IMR-90 (cell line): ENCODE measurements at regions not wholly inside any gene's neighbourhood (a gene's known extent, or its start where the extent isn't known, plus 50 kb on each side); places are given as distances from the start of the nearest gene placed in this dataset.
A peak's percentile ranks its signal among the peaks of the same experiment; 100 is the strongest.

Experiments
- ATAC-seq: fragments of 200-7000 bp; cut with Tn5 transposase; 2 replicates; pipeline ENCODE4 v1.9.1; 2020; ENCODE audit warnings: low read depth, mild to moderate bottlenecking, moderate library complexity
- BruUV-seq: library from RNA; stranded (reverse); fragments of 400-500 nt; replicated peaks from 2 replicates; lab custom pipeline; 2021; lab: Mats Ljungman, UMichigan
- CTCF ChIA-PET: fragments of 300-600 bp; formaldehyde crosslinking; extraction: SDS; loops from one replicate; lab custom pipeline; 2021; ENCODE audit warnings: antibody characterized with exemption; lab: Yijun Ruan, JAX
- POLR2A ChIA-PET: fragments of 300-600 bp; sonication (Branson Sonifier 250); formaldehyde crosslinking; loops from one replicate; lab custom pipeline; 2022; ENCODE audit warnings: antibody characterized with exemption; ENCODE audit not compliant: unreplicated experiment; lab: Charles Lee
- DNase-seq: peaks from one replicate; pipeline ENCODE4 v3.0.0; 2013
- H2AFZ ChIP-seq: replicated peaks from 2 replicates; pipeline ENCODE3; 2013; ENCODE audit warnings: low read length, mild to moderate bottlenecking; ENCODE audit not compliant: poor library complexity
- H2AK5ac ChIP-seq: 2 replicates; pipeline ENCODE4 v1.6.1; 2013; ENCODE audit warnings: low read depth, low read length, inconsistent platforms
- H2AK9ac ChIP-seq: replicated peaks from 2 replicates; pipeline ENCODE3; 2013; ENCODE audit warnings: mild to moderate bottlenecking, low read depth, low read length, moderate library complexity; ENCODE audit not compliant: poor library complexity
- H2BK120ac ChIP-seq: 2 replicates; pipeline ENCODE4 v1.6.1; 2013; ENCODE audit warnings: low read depth, low read length, inconsistent platforms
- H2BK15ac ChIP-seq: 3 replicates; pipeline ENCODE4 v1.6.1; 2013; ENCODE audit warnings: low read depth, low read length, inconsistent platforms
- H2BK20ac ChIP-seq: 2 replicates; pipeline ENCODE4 v1.6.1; 2013; ENCODE audit warnings: low read depth, mild to moderate bottlenecking, inconsistent platforms, low read length, moderate library complexity
- H2BK5ac ChIP-seq: 2 replicates; pipeline ENCODE4 v1.6.1; 2013; ENCODE audit warnings: mild to moderate bottlenecking, low read depth, low read length, inconsistent platforms; ENCODE audit not compliant: poor library complexity, severe bottlenecking
- H3K14ac ChIP-seq: replicated peaks from 2 replicates; pipeline ENCODE4 v1.6.1; 2013; ENCODE audit warnings: low read depth, low read length, inconsistent platforms
- H3K18ac ChIP-seq: 2 replicates; pipeline ENCODE4 v1.6.1; 2013; ENCODE audit warnings: low read depth, low read length, control low read depth
- H3K23ac ChIP-seq: 2 replicates; pipeline ENCODE4 v1.6.1; 2013; ENCODE audit warnings: low read depth, low read length, inconsistent platforms
- H3K27ac ChIP-seq: 2 replicates; pipeline ENCODE4 v1.5.1; 2013; ENCODE audit warnings: mild to moderate bottlenecking, control low read depth, low read length; ENCODE audit not compliant: insufficient read depth
- H3K27me3 ChIP-seq: 2 replicates; pipeline ENCODE4 v1.6.1; 2013; ENCODE audit warnings: low read length; ENCODE audit not compliant: control insufficient read depth, insufficient read depth
- H3K36me3 ChIP-seq: 2 replicates; pipeline ENCODE4 v1.6.1; 2013; ENCODE audit warnings: low read length, mixed read lengths; ENCODE audit not compliant: control insufficient read depth, insufficient read depth
- H3K4ac ChIP-seq: 2 replicates; pipeline ENCODE4 v1.6.1; 2013; ENCODE audit warnings: low read depth, low read length, inconsistent platforms
- H3K4me1 ChIP-seq: 2 replicates; pipeline ENCODE4 v1.6.1; 2013; ENCODE audit warnings: low read length, mixed read lengths; ENCODE audit not compliant: control insufficient read depth, insufficient read depth
- H3K4me2 ChIP-seq: 2 replicates; pipeline ENCODE4 v1.6.1; 2013; ENCODE audit warnings: low read depth, mild to moderate bottlenecking, control low read depth, low read length, moderate library complexity
- H3K4me3 ChIP-seq: 2 replicates; pipeline ENCODE4 v1.5.1; 2013; ENCODE audit warnings: low read depth, mild to moderate bottlenecking, control low read depth, low read length, moderate library complexity; ENCODE audit not compliant: insufficient read depth
- H3K56ac ChIP-seq: 2 replicates; pipeline ENCODE4 v1.6.1; 2013; ENCODE audit warnings: low read length, inconsistent platforms; ENCODE audit not compliant: insufficient read depth; ENCODE audit errors: extremely low read depth
- H3K79me1 ChIP-seq, 2 experiments: 2 replicates each; pipeline ENCODE4 v1.6.1; 2013; ENCODE audit warnings: low read length in 2 of 2, inconsistent platforms in 1 of 2, low read depth in 1 of 2
- H3K9ac ChIP-seq: 2 replicates; pipeline ENCODE4 v1.6.1; 2013; ENCODE audit warnings: low read depth, low read length, control low read depth
- H3K9me1 ChIP-seq: 2 replicates; pipeline ENCODE4 v1.6.1; 2013; ENCODE audit warnings: low read length, inconsistent platforms; ENCODE audit not compliant: insufficient read depth
- H3K9me3 ChIP-seq: 2 replicates; pipeline ENCODE4 v1.6.1; 2013; ENCODE audit warnings: low read length; ENCODE audit not compliant: control insufficient read depth, insufficient read depth
- H4K20me1 ChIP-seq: 2 replicates; pipeline ENCODE4 v1.6.1; 2013; ENCODE audit warnings: low read length, inconsistent platforms; ENCODE audit not compliant: insufficient read depth
- H4K5ac ChIP-seq: 2 replicates; pipeline ENCODE4 v1.6.1; 2013; ENCODE audit warnings: mild to moderate bottlenecking, low read depth, low read length, control low read depth
- H4K8ac ChIP-seq, 2 experiments: 2 replicates each; pipeline ENCODE4 v1.6.1; 2013; ENCODE audit warnings: low read depth in 2 of 2, low read length in 2 of 2, control low read depth in 1 of 2, inconsistent platforms in 1 of 2
- H4K91ac ChIP-seq: 2 replicates; pipeline ENCODE4 v1.6.1; 2013; ENCODE audit warnings: low read depth, low read length, inconsistent platforms; ENCODE audit not compliant: insufficient read depth
- BHLHE40 ChIP-seq: fragments of 150-350 bp; IDR thresholded peaks from 2 replicates; pipeline ENCODE4 v1.6.1; 2016; ENCODE audit warnings: mild to moderate bottlenecking, low read depth, low read length
- CEBPB ChIP-seq: IDR thresholded peaks from 2 replicates; pipeline ENCODE4 v1.6.1; 2012; ENCODE audit warnings: low read depth, low read length, improper control_type of control experiment
- CTCF ChIP-seq: conservative IDR thresholded peaks from 2 replicates; pipeline ENCODE4 v1.5.1; 2012; ENCODE audit warnings: mild to moderate bottlenecking, low read depth, low read length, improper control_type of control experiment
- ELK1 ChIP-seq: fragments of 150-350 bp; IDR thresholded peaks from 2 replicates; pipeline ENCODE4 v1.6.1; 2016; ENCODE audit warnings: low read depth, mild to moderate bottlenecking, low read length, moderate library complexity, borderline replicate concordance
- FOS ChIP-seq: fragments of 150-350 bp; IDR thresholded peaks from 2 replicates; pipeline ENCODE4 v1.6.1; 2016; ENCODE audit warnings: low read depth, low read length
- MAFK ChIP-seq: IDR thresholded peaks from 2 replicates; pipeline ENCODE4 v1.6.1; 2012; ENCODE audit warnings: low read depth, low read length, improper control_type of control experiment
- NFE2L2 ChIP-seq: fragments of 150-350 bp; IDR thresholded peaks from 2 replicates; pipeline ENCODE4 v1.6.1; 2016; ENCODE audit warnings: low read depth, mild to moderate bottlenecking, low read length
- SMC3 ChIP-seq: fragments of 150-350 bp; IDR thresholded peaks from 2 replicates; pipeline ENCODE4 v1.6.1; 2016; ENCODE audit warnings: low read depth, mild to moderate bottlenecking, antibody characterized with exemption, low read length, moderate library complexity
- USF2 ChIP-seq: fragments of 150-350 bp; IDR thresholded peaks from 2 replicates; pipeline ENCODE4 v1.6.1; 2017; ENCODE audit warnings: mild to moderate bottlenecking, antibody characterized with exemption, low read length, low read depth
- WGBS, 2 experiments: methylation state at CpG; one replicate each; pipeline versions ENCODE4 v1.1.5 to v1.1.7; 2013; ENCODE audit warnings: missing lambda C conversion rate in 2 of 2; ENCODE audit not compliant: insufficient read length in 1 of 2; ENCODE audit errors: extremely low coverage in 2 of 2; 5-methylcytosine and 5-hydroxymethylcytosine counted together
- dilution Hi-C: fragments of 300-500 bp; cut with HindIII; formaldehyde crosslinking; loops from one replicate; pipeline ENCODE4 v1.14.3; 2018; ENCODE audit warnings: low sequenced_read_pairs; ENCODE audit not compliant: unreplicated experiment
- in situ Hi-C: fragments of 300-500 bp; cut with MboI; formaldehyde crosslinking; loops from 3 replicates; pipeline ENCODE4 v1.14.3; 2019; ENCODE audit warnings: low sequenced_read_pairs, inconsistent platforms, mixed read lengths
- intact Hi-C: fragments of 100-400 bp; cut with micrococcal nuclease; formaldehyde crosslinking; loops from 2 replicates; pipeline ENCODE4 v1.10.0; 2022

GRCh38 chr5:79878721-79879336 lies 112.2 kb downstream of the MTX3 start:
- no peak overlapping the region for H3K27ac ChIP-seq
- H3K79me1 ChIP-seq, result no peaks in the 10 kb centered on the region
- H3K9ac ChIP-seq, result no peak overlapping the region
- ATAC-seq, result peak; percentile 57; the same call in 1 of the 2 replicates
- WGBS, 2 experiments, result no CpG with 5 or more reads among the region's 5 CpGs
- H2BK20ac ChIP-seq, result no peak overlapping the region
- no peak overlapping the region for H2BK15ac ChIP-seq
- ChIA-PET POLR2A (no interaction called here), CTCF (interaction anchor here (0.6 to 1.5 kb wide), 5 partner anchors 12 to 424 kb away, joined by 3 to 5 read pairs (median 4); no protein-coding TSS in a partner anchor)
- H4K5ac ChIP-seq, result no peak overlapping the region
- DNase-seq, result no peak
- no peak overlapping the region for H3K23ac ChIP-seq
- in situ Hi-C loops (no loop called here), intact Hi-C loops (loop anchor here (2.0 kb wide), 1 partner anchor 204 kb away; no protein-coding TSS in a partner anchor), dilution Hi-C loops (no loop called here)
- H3K27me3 ChIP-seq, result peaks cover 8% of the 10 kb centered on the region; the same call in 1 of the 2 replicates
- no peak overlapping the region for H2AK9ac ChIP-seq
- H3K18ac ChIP-seq, result no peak overlapping the region
- H4K91ac ChIP-seq, result no peak overlapping the region
- no peak overlapping the region for H3K4me3 ChIP-seq
- H3K4me2 ChIP-seq, result no peak overlapping the region
- no peak overlapping the region for H2AK5ac ChIP-seq
- H3K36me3 ChIP-seq, result no peaks in the 10 kb centered on the region
- H3K4me1 ChIP-seq, result no peaks in the 10 kb centered on the region
- no peaks in the 10 kb centered on the region for H4K20me1 ChIP-seq
- H3K56ac ChIP-seq, result no peak overlapping the region
- H2BK120ac ChIP-seq, result no peak overlapping the region
- H4K8ac ChIP-seq, result no peak overlapping the region
- H3K9me3 ChIP-seq, result no peaks in the 10 kb centered on the region
- no peaks in the 10 kb centered on the region for H3K9me1 ChIP-seq
- TF ChIP-seq CEBPB (no peak), MAFK (no peak), ELK1 (no peak), NFE2L2 (no peak), CTCF (peak; percentile 29; the same call in 1 of the 2 replicates), USF2 (no peak), FOS (no peak), BHLHE40 (no peak), SMC3 (peak; percentile 16; the same call in 1 of the 2 replicates)
- no peak overlapping the region for H3K4ac ChIP-seq
- no peak overlapping the region for H2AFZ ChIP-seq
- H2BK5ac ChIP-seq, result no peak overlapping the region
- no peak overlapping the region for H3K14ac ChIP-seq
- no TSS peak for BruUV-seq
